ENCODE measurements at regions not wholly inside any gene's neighbourhood (a gene's known extent, or its start where the extent isn't known, plus 50 kb on each side); places are given as distances from the start of the nearest gene placed in this dataset.

- no peak for DNase-seq
These were observed 108.1 kb upstream of the PCDH15 start for GRCh38 chr10:54909165-54909564.

- DNase-seq, result no peak
These were observed 107.0 kb upstream of the PCDH15 start for GRCh38 chr10:54908019-54908418.

GRCh38 chr10:54906940-54907339 lies 105.9 kb upstream of the PCDH15 start:
- no peak for DNase-seq

GRCh38 chr10:54905578-54906192 lies 104.7 kb upstream of the PCDH15 start:
- DNase-seq, result no peak

- DNase-seq, result no peak
These were observed 103.8 kb upstream of the PCDH15 start for GRCh38 chr10:54904833-54905232.

GRCh38 chr10:54903745-54904144 lies 102.7 kb upstream of the PCDH15 start:
- no peak for DNase-seq

GRCh38 chr10:54900584-54900983 lies 99.6 kb upstream of the PCDH15 start:
- DNase-seq, result no peak

- DNase-seq, result no peak
These were observed 80.0 kb upstream of the PCDH15 start for GRCh38 chr10:54880996-54881395.

GRCh38 chr10:54869022-54869421 lies 68.0 kb upstream of the PCDH15 start:
- DNase-seq, result no peak

- no peak for DNase-seq
These were observed 65.6 kb upstream of the PCDH15 start for GRCh38 chr10:54866666-54867065.

GRCh38 chr10:54854843-54855242 lies 53.8 kb upstream of the PCDH15 start:
- no peak for DNase-seq

GRCh38 chr10:54854389-54854788 lies 53.4 kb upstream of the PCDH15 start:
- DNase-seq, result no peak

GRCh38 chr10:54853883-54854282 lies 52.9 kb upstream of the PCDH15 start:
- DNase-seq, result no peak

All from stimulated activated CD4-positive, alpha-beta T cell treated with anti-CD3 and anti-CD28 coated beads, Interleukin-1b, Interleukin-23, amount 100 ng/mL, for 48 hours (primary cell).